SU-DHL-6 (cell line): ENCODE measurements at regions not wholly inside any gene's neighbourhood (a gene's known extent, or its start where the extent isn't known, plus 50 kb on each side); places are given as distances from the start of the nearest gene placed in this dataset.

ENCODE experiments used
- H2AFZ ChIP-seq: fragments of 200-600 bp; sonication (generic); 2 replicates; pipeline ENCODE4 v1.6.1; 2014; ENCODE audit warnings: low read depth, mild to moderate bottlenecking, moderate library complexity, mixed read lengths, antibody characterized with exemption, low read length; ENCODE audit not compliant: severe bottlenecking
- H3F3A ChIP-seq: fragments of 200-600 bp; shearing (Covaris generic); 2 replicates; pipeline ENCODE4 v1.6.0; 2016; ENCODE audit warnings: antibody characterized with exemption, mild to moderate bottlenecking; ENCODE audit not compliant: insufficient read depth
- H3K27ac ChIP-seq: fragments of 200-600 bp; sonication (generic); 2 replicates; pipeline ENCODE4 v1.5.1; 2016; ENCODE audit warnings: low read depth, mild to moderate bottlenecking, low read length, moderate library complexity, mixed read lengths
- H3K27me3 ChIP-seq: fragments of 200-600 bp; sonication (generic), shearing (Covaris generic); 2 replicates; pipeline ENCODE4 v1.6.0; 2014; ENCODE audit warnings: mild to moderate bottlenecking, low read length
- H3K36me3 ChIP-seq: fragments of 200-600 bp; sonication (generic); 2 replicates; pipeline ENCODE4 v1.6.1; 2014; ENCODE audit warnings: mild to moderate bottlenecking, low read length, mixed read lengths
- H3K4me2 ChIP-seq: fragments of 300-600, 200-600 bp; shearing (Covaris generic), sonication (generic); 2 replicates; pipeline ENCODE4 v1.6.0; 2014; ENCODE audit warnings: low read length, low read depth, mild to moderate bottlenecking; ENCODE audit not compliant: poor library complexity, severe bottlenecking
- H3K4me3 ChIP-seq: fragments of 200-600 bp; sonication (generic); 2 replicates; pipeline ENCODE4 v1.5.1; 2014; ENCODE audit warnings: antibody characterized with exemption, low read length, mild to moderate bottlenecking, mixed read lengths; ENCODE audit not compliant: insufficient read depth, poor library complexity, severe bottlenecking
- H3K79me2 ChIP-seq: fragments of 200-600 bp; sonication (generic); 2 replicates; pipeline ENCODE4 v1.6.1; 2014; ENCODE audit warnings: mild to moderate bottlenecking, low read length, moderate library complexity; ENCODE audit not compliant: insufficient read depth
- H3K9ac ChIP-seq: fragments of 200-600 bp; sonication (generic); 2 replicates; pipeline ENCODE4 v1.7.0; 2014; ENCODE audit warnings: mild to moderate bottlenecking, low read length
- H3K9me2 ChIP-seq: fragments of 200-600 bp; sonication (generic); replicated peaks from 2 replicates; pipeline ENCODE4 v1.6.1; 2014; ENCODE audit warnings: low read length; ENCODE audit not compliant: insufficient read depth
- H3K9me3 ChIP-seq: fragments of 200-600 bp; sonication (generic); 2 replicates; pipeline ENCODE4 v1.6.1; 2014; ENCODE audit warnings: low read length, mixed read lengths; ENCODE audit not compliant: insufficient read depth
- H4K20me1 ChIP-seq: fragments of 200-600 bp; sonication (generic); 2 replicates; pipeline ENCODE4 v1.6.1; 2014; ENCODE audit warnings: low read depth, mild to moderate bottlenecking, antibody characterized with exemption, low read length, moderate library complexity, mixed read lengths
- CTCF ChIP-seq: fragments of 200-600 bp; sonication (generic); IDR thresholded peaks from one replicate; pipeline ENCODE4 v1.5.1; 2017; ENCODE audit warnings: antibody characterized with exemption, mild to moderate bottlenecking, low read length, moderate library complexity; ENCODE audit not compliant: insufficient read depth, poor library complexity, severe bottlenecking
- EZH2phosphoT487 ChIP-seq: fragments of 200-600 bp; sonication (generic), shearing (Covaris generic); conservative IDR thresholded peaks from 2 replicates; pipeline ENCODE4 v1.6.1; 2018; ENCODE audit warnings: mild to moderate bottlenecking, antibody characterized with exemption, low read length, moderate library complexity, mixed read lengths

- no peaks in the 10 kb centered on the region for H3K36me3 ChIP-seq
- no peaks in the 10 kb centered on the region for H4K20me1 ChIP-seq
- H3K4me3 ChIP-seq: no peak overlapping the region
- no peak overlapping the region for H3K27ac ChIP-seq
- no peak for TF ChIP-seq EZH2phosphoT487
- TF ChIP-seq CTCF: no peak
- no peaks in the 10 kb centered on the region for H3K9me3 ChIP-seq
- H3K9me2 ChIP-seq: no peaks in the 10 kb centered on the region
- H3K27me3 ChIP-seq: no peaks in the 10 kb centered on the region
- no peaks in the 10 kb centered on the region for H3K79me2 ChIP-seq
- H2AFZ ChIP-seq: no peak overlapping the region
- no peak overlapping the region for H3K4me2 ChIP-seq
- H3F3A ChIP-seq: no peaks in the 10 kb centered on the region
- H3K9ac ChIP-seq: no peak overlapping the region
Measured at GRCh38 chr6:99091985-99092384, 144.2 kb upstream of the FBXL4 start.

- H4K20me1 ChIP-seq: no peaks in the 10 kb centered on the region
- H3K27ac ChIP-seq: no peak overlapping the region
- H3K36me3 ChIP-seq: no peaks in the 10 kb centered on the region
- TF ChIP-seq EZH2phosphoT487 (no peak), CTCF (no peak)
- no peaks in the 10 kb centered on the region for H3K9me2 ChIP-seq
- no peaks in the 10 kb centered on the region for H3F3A ChIP-seq
- H3K4me2 ChIP-seq: no peak overlapping the region
- H3K27me3 ChIP-seq: no peaks in the 10 kb centered on the region
- H3K9me3 ChIP-seq: no peaks in the 10 kb centered on the region
- H3K4me3 ChIP-seq: no peak overlapping the region
- H3K9ac ChIP-seq: no peak overlapping the region
- H3K79me2 ChIP-seq: no peaks in the 10 kb centered on the region
- H2AFZ ChIP-seq: no peak overlapping the region
Measured at GRCh38 chr6:99080191-99080590, 132.4 kb upstream of the FBXL4 start.

GRCh38 chr6:99079058-99079457, 131.3 kb upstream of the FBXL4 start:
- H3K27me3 ChIP-seq: no peaks in the 10 kb centered on the region

More at GRCh38 chr6:99079058-99079457, 131.3 kb upstream of the FBXL4 start:
- Histone ChIP-seq H3K9me2 (no peaks in the 10 kb centered on the region), H3F3A (no peaks in the 10 kb centered on the region), H2AFZ (no peak overlapping the region), H3K36me3 (no peaks in the 10 kb centered on the region), H3K4me2 (no peak overlapping the region), H3K4me3 (no peak overlapping the region), H4K20me1 (no peaks in the 10 kb centered on the region), H3K9me3 (no peaks in the 10 kb centered on the region), H3K9ac (no peak overlapping the region), H3K27ac (no peak overlapping the region), H3K79me2 (no peaks in the 10 kb centered on the region)
- TF ChIP-seq EZH2phosphoT487 (no peak), CTCF (no peak)
